Immature natural killer cell (primary cell): ENCODE measurements at regions not wholly inside any gene's neighbourhood (a gene's known extent, or its start where the extent isn't known, plus 50 kb on each side); places are given as distances from the start of the nearest gene placed in this dataset.

Experiments
- DNase-seq, 3 donors: peaks; one replicate each; pipeline ENCODE4 v3.0.0; 2022; ENCODE audit warnings: mixed read lengths in 1 of 3
- H3K27ac Mint-ChIP-seq, 6 donors: one replicate each; pipeline ENCODE4 v1.8.0; 2020; ENCODE audit warnings: mixed read lengths in 6 of 6, mild to moderate bottlenecking in 5 of 6, inconsistent platforms in 4 of 6, moderate library complexity in 3 of 6
- H3K27me3 Mint-ChIP-seq, 3 donors: one replicate each; pipeline ENCODE4 v1.8.0; 2020 to 2021; ENCODE audit warnings: low read depth in 3 of 3, mild to moderate bottlenecking in 3 of 3, mixed read lengths in 3 of 3, moderate library complexity in 3 of 3, inconsistent platforms in 1 of 3
- H3K36me3 Mint-ChIP-seq, 3 donors: one replicate each; pipeline ENCODE4 v1.8.0; 2020; ENCODE audit warnings: mixed read lengths in 3 of 3, inconsistent platforms in 2 of 3, mild to moderate bottlenecking in 2 of 3
- H3K4me1 Mint-ChIP-seq, 2 donors: one replicate each; pipeline ENCODE4 v1.8.0; 2020; ENCODE audit warnings: inconsistent platforms in 2 of 2, mild to moderate bottlenecking in 2 of 2, mixed read lengths in 2 of 2, moderate library complexity in 1 of 2
- H3K4me3 Mint-ChIP-seq, 5 donors: one replicate each; pipeline ENCODE4 v1.8.0; 2020; ENCODE audit warnings: mild to moderate bottlenecking in 5 of 5, mixed read lengths in 5 of 5, inconsistent platforms in 3 of 5, moderate library complexity in 3 of 5
- H3K9me3 Mint-ChIP-seq, 6 donors: one replicate each; pipeline ENCODE4 v1.8.0; 2020; ENCODE audit warnings: mild to moderate bottlenecking in 6 of 6, mixed read lengths in 6 of 6, inconsistent platforms in 4 of 6, moderate library complexity in 3 of 6

- H3K36me3 Mint-ChIP-seq: no peaks in the 10 kb centered on the region
- H3K27ac Mint-ChIP-seq: no peak overlapping the region
- H3K9me3 Mint-ChIP-seq: peaks cover 14 to 44% (median 17%) of the 10 kb centered on the region in 6 donors
- H3K4me1 Mint-ChIP-seq: no peaks in the 10 kb centered on the region
- DNase-seq: no peak
- H3K4me3 Mint-ChIP-seq: no peak overlapping the region
- no peaks in the 10 kb centered on the region for H3K27me3 Mint-ChIP-seq
Measured at GRCh38 chr14:83342590-83342989, 1808.9 kb upstream of the SEL1L start.

- no peak for DNase-seq
- H3K9me3 Mint-ChIP-seq: peaks cover 4 to 44% (median 11%) of the 10 kb centered on the region in 6 donors
- no peaks in the 10 kb centered on the region for H3K36me3 Mint-ChIP-seq
- H3K27ac Mint-ChIP-seq: no peak overlapping the region
- no peak overlapping the region for H3K4me3 Mint-ChIP-seq
- no peaks in the 10 kb centered on the region for H3K27me3 Mint-ChIP-seq
- no peaks in the 10 kb centered on the region for H3K4me1 Mint-ChIP-seq
Measured at GRCh38 chr14:83347874-83348273, 1814.2 kb upstream of the SEL1L start.

- H3K4me3 Mint-ChIP-seq: no peak overlapping the region
- H3K4me1 Mint-ChIP-seq: no peaks in the 10 kb centered on the region
- DNase-seq: no peak
- H3K27ac Mint-ChIP-seq: no peak overlapping the region
- H3K27me3 Mint-ChIP-seq: no peaks in the 10 kb centered on the region
- H3K36me3 Mint-ChIP-seq: no peaks in the 10 kb centered on the region
- H3K9me3 Mint-ChIP-seq: peaks cover 2 to 33% (median 16%) of the 10 kb centered on the region in 6 donors
Measured at GRCh38 chr14:83355609-83356008, 1822.0 kb upstream of the SEL1L start.

- DNase-seq: no peak
- Mint-ChIP-seq H3K36me3 (no peaks in the 10 kb centered on the region), H3K27ac (no peak overlapping the region), H3K27me3 (no peaks in the 10 kb centered on the region), H3K4me1 (no peaks in the 10 kb centered on the region), H3K9me3 (peaks cover 2 to 33% (median 16%) of the 10 kb centered on the region in 6 donors), H3K4me3 (no peak overlapping the region)
Measured at GRCh38 chr14:83356080-83356479, 1822.4 kb upstream of the SEL1L start.

- Mint-ChIP-seq H3K4me3 (no peak overlapping the region), H3K36me3 (peaks cover 0 to 4% (median 0%) of the 10 kb centered on the region in 3 donors), H3K27me3 (no peaks in the 10 kb centered on the region), H3K27ac (no peak overlapping the region), H3K4me1 (no peaks in the 10 kb centered on the region), H3K9me3 (peaks cover 3 to 38% (median 22%) of the 10 kb centered on the region in 6 donors)
- DNase-seq: no peak
Measured at GRCh38 chr14:83372271-83372670, 1838.6 kb upstream of the SEL1L start.

GRCh38 chr14:83379436-83379835 lies 1845.8 kb upstream of the SEL1L start:
- Mint-ChIP-seq H3K27me3 (no peaks in the 10 kb centered on the region), H3K36me3 (peaks cover 0 to 3% (median 3%) of the 10 kb centered on the region in 3 donors), H3K4me3 (no peak overlapping the region), H3K4me1 (no peaks in the 10 kb centered on the region), H3K27ac (no peak overlapping the region), H3K9me3 (peaks cover 9 to 71% (median 32%) of the 10 kb centered on the region in 6 donors)
- DNase-seq: no peak

GRCh38 chr14:83384253-83384652 lies 1850.6 kb upstream of the SEL1L start:
- Mint-ChIP-seq H3K36me3 (peaks cover 0 to 3% (median 0%) of the 10 kb centered on the region in 3 donors), H3K4me1 (no peaks in the 10 kb centered on the region), H3K9me3 (peaks cover 14 to 52% (median 39%) of the 10 kb centered on the region in 6 donors), H3K4me3 (no peak overlapping the region), H3K27ac (no peak overlapping the region), H3K27me3 (peaks cover 0 to 1% (median 0%) of the 10 kb centered on the region in 3 donors)
- no peak for DNase-seq

GRCh38 chr14:83395321-83395720 lies 1861.7 kb upstream of the SEL1L start:
- Mint-ChIP-seq H3K4me3 (no peak overlapping the region), H3K36me3 (no peaks in the 10 kb centered on the region), H3K9me3 (peaks cover 2 to 21% (median 8%) of the 10 kb centered on the region in 6 donors), H3K27ac (no peak overlapping the region), H3K4me1 (no peaks in the 10 kb centered on the region), H3K27me3 (peaks cover 0 to 2% (median 0%) of the 10 kb centered on the region in 3 donors)
- DNase-seq: no peak

- Mint-ChIP-seq H3K9me3 (peaks cover 2 to 24% (median 8%) of the 10 kb centered on the region in 6 donors), H3K27me3 (no peaks in the 10 kb centered on the region), H3K4me1 (no peaks in the 10 kb centered on the region), H3K27ac (no peak overlapping the region), H3K36me3 (no peaks in the 10 kb centered on the region), H3K4me3 (no peak overlapping the region)
- no peak for DNase-seq
Measured at GRCh38 chr14:83416476-83416875, 1882.8 kb upstream of the SEL1L start.

- no peak overlapping the region for H3K4me3 Mint-ChIP-seq
- no peaks in the 10 kb centered on the region for H3K4me1 Mint-ChIP-seq
- H3K27me3 Mint-ChIP-seq: no peaks in the 10 kb centered on the region
- no peaks in the 10 kb centered on the region for H3K36me3 Mint-ChIP-seq
- peaks cover 2 to 28% (median 12%) of the 10 kb centered on the region in 6 donors for H3K9me3 Mint-ChIP-seq
- DNase-seq: no peak
- H3K27ac Mint-ChIP-seq: no peak overlapping the region
Measured at GRCh38 chr14:83419420-83419819, 1885.8 kb upstream of the SEL1L start.

- Mint-ChIP-seq H3K4me3 (no peak overlapping the region), H3K27ac (no peak overlapping the region), H3K27me3 (peaks cover 0 to 2% (median 0%) of the 10 kb centered on the region in 3 donors)
Measured at GRCh38 chr14:83421711-83422110, 1888.1 kb upstream of the SEL1L start.

GRCh38 chr14:83425138-83425537 lies 1891.5 kb upstream of the SEL1L start:
- no peak overlapping the region for H3K4me3 Mint-ChIP-seq
- no peaks in the 10 kb centered on the region for H3K4me1 Mint-ChIP-seq

More at GRCh38 chr14:83421711-83422110, 1888.1 kb upstream of the SEL1L start:
- no peaks in the 10 kb centered on the region for H3K36me3 Mint-ChIP-seq
- H3K9me3 Mint-ChIP-seq: peaks cover 0 to 32% (median 13%) of the 10 kb centered on the region in 6 donors
- no peak for DNase-seq
- no peaks in the 10 kb centered on the region for H3K4me1 Mint-ChIP-seq

GRCh38 chr14:83425706-83426105 lies 1892.1 kb upstream of the SEL1L start:
- H3K36me3 Mint-ChIP-seq: no peaks in the 10 kb centered on the region
- H3K4me1 Mint-ChIP-seq: no peaks in the 10 kb centered on the region
- H3K27ac Mint-ChIP-seq: no peak overlapping the region
- H3K4me3 Mint-ChIP-seq: no peak overlapping the region
- peaks cover 0 to 2% (median 0%) of the 10 kb centered on the region in 3 donors for H3K27me3 Mint-ChIP-seq
- H3K9me3 Mint-ChIP-seq: peaks cover 6 to 48% (median 13%) of the 10 kb centered on the region in 6 donors
- no peak for DNase-seq

More at GRCh38 chr14:83425138-83425537, 1891.5 kb upstream of the SEL1L start:
- no peak for DNase-seq
- Mint-ChIP-seq H3K9me3 (peaks cover 6 to 46% (median 13%) of the 10 kb centered on the region in 6 donors), H3K36me3 (no peaks in the 10 kb centered on the region), H3K27ac (no peak overlapping the region), H3K27me3 (peaks cover 0 to 2% (median 0%) of the 10 kb centered on the region in 3 donors)

GRCh38 chr14:83433618-83434017 lies 1900.0 kb upstream of the SEL1L start:
- DNase-seq: no peak
- Mint-ChIP-seq H3K4me1 (no peaks in the 10 kb centered on the region), H3K27ac (no peak overlapping the region), H3K27me3 (no peaks in the 10 kb centered on the region), H3K36me3 (peaks cover 0 to 3% (median 0%) of the 10 kb centered on the region in 3 donors), H3K4me3 (no peak overlapping the region), H3K9me3 (peaks cover 4 to 35% (median 9%) of the 10 kb centered on the region in 6 donors)

GRCh38 chr14:83441801-83442200 lies 1908.1 kb upstream of the SEL1L start:
- Mint-ChIP-seq H3K4me3 (no peak overlapping the region), H3K4me1 (no peaks in the 10 kb centered on the region), H3K9me3 (peaks cover 5 to 34% (median 9%) of the 10 kb centered on the region in 6 donors), H3K27me3 (no peaks in the 10 kb centered on the region), H3K36me3 (peaks cover 0 to 4% (median 0%) of the 10 kb centered on the region in 3 donors), H3K27ac (no peak overlapping the region)
- DNase-seq: no peak
